Esophagus muscularis mucosa (tissue), 4 donors: ENCODE measurements at regions not wholly inside any gene's neighbourhood (a gene's known extent, or its start where the extent isn't known, plus 50 kb on each side); places are given as distances from the start of the nearest gene placed in this dataset.

Experiments used
- EP300 ChIP-seq: sonication (generic); formaldehyde crosslinking; IDR thresholded peaks from one replicate; pipeline ENCODE4 v1.6.1; 2017; ENCODE audit warnings: antibody characterized with exemption
- POLR2A ChIP-seq: fragments of 450-650 bp; IDR thresholded peaks from one replicate; pipeline ENCODE4 v1.6.1; 2017; ENCODE audit warnings: antibody characterized with exemption, moderate library complexity, mild to moderate bottlenecking, low read depth
- TF ChIP-seq, protein P1 (sequence below), 3 experiments: fragments of 200-600 bp in 2 of 3; fragments of 450-650 bp in 1 of 3; sonication (generic) in 2 of 3; IDR thresholded peaks; one replicate each; pipeline ENCODE4 v1.5.1; 2017 to 2019; ENCODE audit warnings: antibody characterized with exemption in 3 of 3, mild to moderate bottlenecking in 2 of 3, moderate library complexity in 1 of 3

DNA sequence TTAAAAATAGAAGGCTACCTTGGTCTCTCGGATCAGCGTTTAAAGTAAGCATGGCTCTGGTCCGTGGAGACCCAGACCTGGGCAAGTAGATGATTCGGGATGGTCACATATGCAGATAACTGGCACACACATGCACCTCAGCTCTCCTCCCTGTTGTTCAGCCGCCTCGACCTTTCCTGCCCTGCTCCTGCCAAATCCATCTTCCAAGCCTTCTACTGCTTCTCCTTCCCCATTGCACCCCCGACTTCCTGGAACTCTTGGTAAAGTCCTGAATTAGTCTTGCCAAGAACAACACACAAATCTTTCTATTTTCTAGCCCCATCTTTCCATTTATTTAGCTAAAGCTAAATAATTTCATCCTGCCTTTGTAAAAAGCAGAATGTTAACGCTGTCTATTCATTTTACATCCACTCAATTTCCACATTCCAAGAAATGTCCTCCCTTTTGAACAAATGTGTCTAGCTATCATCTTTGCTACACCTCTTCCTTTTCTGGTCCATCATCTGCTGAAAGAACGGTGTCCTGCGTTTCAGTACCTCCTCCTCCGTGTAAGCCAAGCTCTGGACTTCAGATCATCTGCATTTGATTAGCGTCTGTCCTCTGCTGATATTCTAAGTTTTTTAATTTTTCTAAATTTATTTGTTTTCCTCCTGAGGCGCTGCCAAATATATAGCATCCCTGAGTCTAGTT lies 92.5 kb downstream of the ZIC5 start:
- TF ChIP-seq POLR2A (no peak), EP300 (no peak)
- TF ChIP-seq, protein P1, sequence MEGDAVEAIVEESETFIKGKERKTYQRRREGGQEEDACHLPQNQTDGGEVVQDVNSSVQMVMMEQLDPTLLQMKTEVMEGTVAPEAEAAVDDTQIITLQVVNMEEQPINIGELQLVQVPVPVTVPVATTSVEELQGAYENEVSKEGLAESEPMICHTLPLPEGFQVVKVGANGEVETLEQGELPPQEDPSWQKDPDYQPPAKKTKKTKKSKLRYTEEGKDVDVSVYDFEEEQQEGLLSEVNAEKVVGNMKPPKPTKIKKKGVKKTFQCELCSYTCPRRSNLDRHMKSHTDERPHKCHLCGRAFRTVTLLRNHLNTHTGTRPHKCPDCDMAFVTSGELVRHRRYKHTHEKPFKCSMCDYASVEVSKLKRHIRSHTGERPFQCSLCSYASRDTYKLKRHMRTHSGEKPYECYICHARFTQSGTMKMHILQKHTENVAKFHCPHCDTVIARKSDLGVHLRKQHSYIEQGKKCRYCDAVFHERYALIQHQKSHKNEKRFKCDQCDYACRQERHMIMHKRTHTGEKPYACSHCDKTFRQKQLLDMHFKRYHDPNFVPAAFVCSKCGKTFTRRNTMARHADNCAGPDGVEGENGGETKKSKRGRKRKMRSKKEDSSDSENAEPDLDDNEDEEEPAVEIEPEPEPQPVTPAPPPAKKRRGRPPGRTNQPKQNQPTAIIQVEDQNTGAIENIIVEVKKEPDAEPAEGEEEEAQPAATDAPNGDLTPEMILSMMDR (IDR thresholded peaks at IDR 0.05), result no peak
